ENCODE measurements at regions not wholly inside any gene's neighbourhood (a gene's known extent, or its start where the extent isn't known, plus 50 kb on each side); places are given as distances from the start of the nearest gene placed in this dataset.

- H3F3A ChIP-seq (ENCODE audit: insufficient read depth) = no peaks in the 10 kb centered on the region
- no peak overlapping the region for H3K9ac ChIP-seq (ENCODE audit: low read length)
- H3K9me2 ChIP-seq (replicated peaks; ENCODE audit: insufficient read depth, low read length) = no peaks in the 10 kb centered on the region
- no peak overlapping the region for H3K4me2 ChIP-seq (ENCODE audit: low read depth, low read length, poor library complexity, severe bottlenecking)
- no peak overlapping the region for H3K4me3 ChIP-seq (ENCODE audit: insufficient read depth, low read length, poor library complexity, severe bottlenecking)
- H3K27me3 ChIP-seq (ENCODE audit: low read length) = no peaks in the 10 kb centered on the region
- no peak overlapping the region for H2AFZ ChIP-seq (ENCODE audit: low read depth, low read length, severe bottlenecking)
- H4K20me1 ChIP-seq (ENCODE audit: low read depth, low read length) = no peaks in the 10 kb centered on the region
- no peaks in the 10 kb centered on the region for H3K36me3 ChIP-seq (ENCODE audit: low read length)
- no peak overlapping the region for H3K27ac ChIP-seq (ENCODE audit: low read depth, low read length)
- H3K79me2 ChIP-seq (ENCODE audit: insufficient read depth, low read length) = no peaks in the 10 kb centered on the region
- no peak for TF ChIP-seq CTCF (IDR thresholded peaks at IDR 0.05; ENCODE audit: insufficient read depth, low read length, poor library complexity, severe bottlenecking)
- no peak for TF ChIP-seq EZH2phosphoT487 (conservative IDR thresholded peaks at IDR 0.05; ENCODE audit: low read length)
- H3K9me3 ChIP-seq (ENCODE audit: insufficient read depth, low read length) = no peaks in the 10 kb centered on the region
These were observed 190.6 kb upstream of the RSPO3 start for GRCh38 chr6:126927841-126928240.

- no peaks in the 10 kb centered on the region for H4K20me1 ChIP-seq (ENCODE audit: low read depth, low read length)
- H3K27me3 ChIP-seq (ENCODE audit: low read length) = no peaks in the 10 kb centered on the region
- H3F3A ChIP-seq (ENCODE audit: insufficient read depth) = no peaks in the 10 kb centered on the region
- TF ChIP-seq EZH2phosphoT487 (conservative IDR thresholded peaks at IDR 0.05; ENCODE audit: low read length) = no peak
- TF ChIP-seq CTCF (IDR thresholded peaks at IDR 0.05; ENCODE audit: insufficient read depth, low read length, poor library complexity, severe bottlenecking) = no peak
- H3K9me3 ChIP-seq (ENCODE audit: insufficient read depth, low read length) = no peaks in the 10 kb centered on the region
- no peak overlapping the region for H2AFZ ChIP-seq (ENCODE audit: low read depth, low read length, severe bottlenecking)
- H3K4me2 ChIP-seq (ENCODE audit: low read depth, low read length, poor library complexity, severe bottlenecking) = no peak overlapping the region
- no peaks in the 10 kb centered on the region for H3K79me2 ChIP-seq (ENCODE audit: insufficient read depth, low read length)
- H3K9ac ChIP-seq (ENCODE audit: low read length) = no peak overlapping the region
- H3K9me2 ChIP-seq (replicated peaks; ENCODE audit: insufficient read depth, low read length) = no peaks in the 10 kb centered on the region
- no peak overlapping the region for H3K4me3 ChIP-seq (ENCODE audit: insufficient read depth, low read length, poor library complexity, severe bottlenecking)
- H3K27ac ChIP-seq (ENCODE audit: low read depth, low read length) = no peak overlapping the region
- no peaks in the 10 kb centered on the region for H3K36me3 ChIP-seq (ENCODE audit: low read length)
These were observed 181.0 kb upstream of the RSPO3 start for GRCh38 chr6:126937426-126937825.

- Histone ChIP-seq H3K4me2 (ENCODE audit: low read depth, low read length, poor library complexity, severe bottlenecking) (no peak overlapping the region), H3K79me2 (ENCODE audit: insufficient read depth, low read length) (no peaks in the 10 kb centered on the region), H3K4me3 (ENCODE audit: insufficient read depth, low read length, poor library complexity, severe bottlenecking) (no peak overlapping the region), H3F3A (ENCODE audit: insufficient read depth) (no peaks in the 10 kb centered on the region), H3K9me2 (replicated peaks; ENCODE audit: insufficient read depth, low read length) (no peaks in the 10 kb centered on the region), H3K36me3 (ENCODE audit: low read length) (no peaks in the 10 kb centered on the region), H3K27me3 (ENCODE audit: low read length) (no peaks in the 10 kb centered on the region), H3K9me3 (ENCODE audit: insufficient read depth, low read length) (no peaks in the 10 kb centered on the region), H4K20me1 (ENCODE audit: low read depth, low read length) (no peaks in the 10 kb centered on the region), H3K9ac (ENCODE audit: low read length) (no peak overlapping the region), H2AFZ (ENCODE audit: low read depth, low read length, severe bottlenecking) (no peak overlapping the region), H3K27ac (ENCODE audit: low read depth, low read length) (no peak overlapping the region)
- TF ChIP-seq CTCF (IDR thresholded peaks at IDR 0.05; ENCODE audit: insufficient read depth, low read length, poor library complexity, severe bottlenecking) = no peak
- TF ChIP-seq EZH2phosphoT487 (conservative IDR thresholded peaks at IDR 0.05; ENCODE audit: low read length) = no peak
These were observed 178.7 kb upstream of the RSPO3 start for GRCh38 chr6:126939784-126940183.
